NCI-H748 (cell line): ENCODE measurements at regions not wholly inside any gene's neighbourhood (a gene's known extent, or its start where the extent isn't known, plus 50 kb on each side); places are given as distances from the start of the nearest gene placed in this dataset.

Experiments
- DNase-seq: peaks from one replicate; lab custom pipeline; 2025; ENCODE audit not compliant: unreplicated experiment; lab: John Stamatoyannopoulos, UW

DNA sequence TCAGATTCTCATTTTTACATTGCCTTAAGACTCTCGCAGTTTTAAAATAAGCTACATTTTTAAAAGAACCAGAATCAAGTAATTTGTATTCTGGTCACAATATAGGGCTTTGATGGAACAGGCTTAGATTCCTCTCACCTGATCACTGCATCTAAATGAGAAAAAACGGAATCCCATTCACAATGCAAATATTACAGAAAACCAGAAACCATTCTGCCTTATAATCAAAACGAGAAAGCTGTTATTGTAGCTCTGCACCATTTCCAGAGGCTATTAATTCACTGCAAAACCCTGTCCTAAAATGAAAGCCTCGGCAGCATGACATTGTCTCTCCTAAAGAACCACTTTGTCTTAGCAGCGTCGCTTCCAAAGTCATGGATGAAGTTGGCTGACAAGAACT is 116.1 kb upstream of the ZNF366 start:
- DNase-seq, result no peak

- DNase-seq, result no peak
These were observed 115.1 kb upstream of the ZNF366 start for GRCh38 chr5:72622170-72622760.

- no peak for DNase-seq
These were observed 114.4 kb upstream of the ZNF366 start for GRCh38 chr5:72621576-72621975.

DNA sequence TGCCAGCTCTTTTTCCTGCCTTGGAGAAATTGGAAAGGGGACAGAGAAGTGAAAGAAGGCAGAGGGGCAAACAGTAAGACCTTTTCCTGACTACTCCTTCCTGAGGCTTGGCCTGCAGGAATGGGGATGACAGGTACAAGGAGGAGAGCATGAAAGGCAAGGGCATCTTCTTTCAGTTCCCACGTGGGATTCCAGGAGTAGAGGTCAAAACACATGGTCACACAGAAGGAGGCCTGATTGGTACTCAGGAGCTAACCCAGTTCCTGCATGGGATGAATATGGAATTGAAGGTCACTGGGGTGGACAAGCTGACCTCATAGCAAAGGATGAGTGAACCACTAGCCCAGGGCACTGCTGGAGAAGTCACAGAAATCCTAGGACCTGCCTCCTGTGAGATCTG is 112.5 kb upstream of the ZNF366 start:
- DNase-seq, result no peak

DNA sequence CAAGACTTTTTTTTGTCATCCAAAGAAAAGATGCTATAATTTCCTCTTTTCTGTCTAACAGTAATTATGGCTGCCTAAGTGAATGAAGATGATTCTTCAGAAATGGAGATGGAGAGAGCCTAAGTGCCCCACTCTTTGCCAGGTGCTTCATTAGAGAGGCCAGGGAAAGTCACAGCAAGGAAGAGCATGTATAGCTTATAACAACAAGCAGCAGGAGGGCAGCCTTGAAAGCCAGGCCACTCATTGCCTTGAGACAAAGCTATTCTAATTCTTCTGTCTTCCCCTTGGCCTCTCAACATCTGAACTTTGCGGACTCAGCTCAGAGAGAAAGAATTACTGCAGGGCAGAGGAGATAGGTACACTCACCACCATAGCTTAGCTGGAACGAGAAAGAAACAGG is 112.0 kb upstream of the ZNF366 start:
- DNase-seq, result no peak

- DNase-seq, result no peak
These were observed 111.5 kb upstream of the ZNF366 start for GRCh38 chr5:72618708-72619107.

GRCh38 chr5:72615061-72615460 is 107.9 kb upstream of the ZNF366 start:
- no peak for DNase-seq

GRCh38 chr5:72613515-72613914 is 106.3 kb upstream of the ZNF366 start:
- DNase-seq, result peak; percentile 57

GRCh38 chr5:72612810-72613209 is 105.6 kb upstream of the ZNF366 start:
- DNase-seq, result no peak

GRCh38 chr5:72611118-72611730 is 104.0 kb upstream of the ZNF366 start:
- peak; percentile 79 for DNase-seq

DNA sequence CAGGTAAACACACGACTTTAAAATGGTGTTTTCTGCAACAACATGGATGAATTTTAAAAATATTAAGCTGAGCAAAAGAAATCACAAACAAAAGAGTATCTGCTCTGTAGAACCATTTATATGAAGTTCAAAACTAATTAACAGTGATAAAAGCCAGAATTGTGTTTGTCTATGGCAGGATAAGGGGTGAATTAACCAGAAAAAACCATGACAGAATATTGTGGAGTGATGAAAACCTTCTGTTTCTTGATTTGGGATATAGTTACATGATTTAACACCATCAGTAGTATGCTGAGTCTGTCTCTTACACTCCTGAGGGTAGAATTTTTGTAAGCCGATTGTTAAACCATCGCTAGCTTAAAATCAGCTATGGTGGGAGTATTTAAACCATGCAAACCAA is 101.7 kb upstream of the ZNF366 start:
- no peak for DNase-seq

DNA sequence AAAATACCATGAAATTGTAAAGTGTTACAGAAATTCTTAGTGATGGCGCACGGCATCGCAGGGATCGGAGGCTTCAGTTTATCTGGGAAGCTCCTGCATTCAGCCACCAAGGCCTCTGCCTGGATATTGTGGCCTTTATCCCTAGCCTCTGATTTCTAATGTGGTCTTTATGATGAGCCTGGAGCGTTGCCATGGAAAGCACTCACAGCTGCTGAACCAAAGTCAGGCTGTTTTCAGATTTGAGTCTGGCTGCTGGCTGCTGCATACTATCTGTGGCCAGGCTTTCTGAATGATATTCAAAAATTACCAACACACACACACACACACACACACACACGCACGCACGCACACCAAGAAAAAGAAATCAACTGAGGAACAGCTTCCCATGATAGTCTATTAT is 101.1 kb upstream of the ZNF366 start:
- DNase-seq, result peak; percentile 37

GRCh38 chr5:72607381-72607780 is 100.2 kb upstream of the ZNF366 start:
- DNase-seq, result no peak

DNA sequence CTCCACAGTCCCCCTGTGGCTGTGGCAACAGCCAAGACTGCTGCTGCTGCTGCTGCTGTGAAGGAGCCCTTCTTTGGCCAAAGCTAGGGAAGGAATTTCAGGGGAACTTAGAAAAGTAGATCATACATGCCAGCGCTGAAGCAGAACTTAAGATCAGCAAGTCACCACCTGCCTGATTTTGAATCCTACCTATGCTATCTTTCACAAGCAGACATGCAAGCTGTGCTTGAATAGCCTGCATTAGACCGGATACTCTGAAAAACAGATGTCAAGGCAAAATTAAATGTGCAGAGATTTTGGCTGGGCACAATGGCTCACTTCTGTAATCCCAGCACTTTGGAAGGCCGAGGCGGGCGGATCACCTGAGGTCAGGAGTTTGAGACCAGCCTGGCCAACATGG is 99.3 kb upstream of the ZNF366 start:
- DNase-seq, result no peak

DNA sequence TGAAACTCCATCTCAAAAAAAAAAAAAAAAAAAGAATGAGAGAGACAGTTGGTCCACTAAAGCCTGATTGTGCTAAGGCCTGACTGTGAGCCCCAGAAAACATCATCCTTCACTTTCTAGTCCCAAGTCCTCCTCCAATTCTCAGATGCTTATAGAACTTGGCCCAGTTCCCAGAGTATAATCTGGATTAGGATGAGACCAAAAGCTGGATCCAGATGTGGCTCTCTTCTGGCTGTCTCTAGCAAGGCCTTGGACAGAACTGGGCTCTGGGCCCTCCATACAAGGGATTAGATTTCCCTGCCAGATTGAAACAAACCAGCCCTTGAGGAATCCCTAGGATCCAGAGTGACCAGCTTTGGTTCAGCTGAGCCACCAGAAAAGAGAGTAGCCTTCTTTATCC is 98.4 kb upstream of the ZNF366 start:
- DNase-seq, result no peak

GRCh38 chr5:72604798-72605154 is 97.6 kb upstream of the ZNF366 start:
- no peak for DNase-seq

DNA sequence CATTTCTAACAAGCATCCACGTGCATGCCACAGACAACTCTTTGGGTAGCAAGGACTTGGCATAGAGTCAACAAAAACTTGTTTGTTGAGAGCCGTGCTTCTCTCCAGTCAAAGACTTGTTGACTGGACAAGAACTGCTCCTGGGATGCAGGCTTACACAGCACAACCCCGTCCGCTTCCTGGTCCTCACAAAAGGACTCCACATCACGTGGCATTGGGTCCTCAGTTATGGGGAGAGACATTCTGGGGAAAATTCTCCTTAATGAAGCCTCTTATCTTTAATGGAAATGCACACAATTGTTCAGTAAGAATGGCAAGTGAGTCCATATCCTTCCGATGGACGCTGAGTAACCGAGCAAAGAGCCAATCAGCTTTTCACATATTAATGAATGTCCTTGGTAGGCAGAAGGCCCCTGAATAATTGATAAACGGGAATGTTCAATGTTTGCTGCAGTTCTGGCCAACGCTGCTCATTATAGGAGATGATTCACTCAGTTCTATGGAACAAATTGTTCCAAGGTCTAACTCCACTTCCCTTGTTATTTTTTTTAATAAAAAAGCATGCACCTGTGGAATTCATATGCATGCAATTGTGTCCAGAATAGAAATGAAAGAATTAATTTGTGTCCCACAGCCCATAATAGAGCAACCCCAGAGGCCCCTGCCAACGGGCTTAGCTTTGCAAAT is 97.0 kb upstream of the ZNF366 start:
- DNase-seq, result no peak

DNA sequence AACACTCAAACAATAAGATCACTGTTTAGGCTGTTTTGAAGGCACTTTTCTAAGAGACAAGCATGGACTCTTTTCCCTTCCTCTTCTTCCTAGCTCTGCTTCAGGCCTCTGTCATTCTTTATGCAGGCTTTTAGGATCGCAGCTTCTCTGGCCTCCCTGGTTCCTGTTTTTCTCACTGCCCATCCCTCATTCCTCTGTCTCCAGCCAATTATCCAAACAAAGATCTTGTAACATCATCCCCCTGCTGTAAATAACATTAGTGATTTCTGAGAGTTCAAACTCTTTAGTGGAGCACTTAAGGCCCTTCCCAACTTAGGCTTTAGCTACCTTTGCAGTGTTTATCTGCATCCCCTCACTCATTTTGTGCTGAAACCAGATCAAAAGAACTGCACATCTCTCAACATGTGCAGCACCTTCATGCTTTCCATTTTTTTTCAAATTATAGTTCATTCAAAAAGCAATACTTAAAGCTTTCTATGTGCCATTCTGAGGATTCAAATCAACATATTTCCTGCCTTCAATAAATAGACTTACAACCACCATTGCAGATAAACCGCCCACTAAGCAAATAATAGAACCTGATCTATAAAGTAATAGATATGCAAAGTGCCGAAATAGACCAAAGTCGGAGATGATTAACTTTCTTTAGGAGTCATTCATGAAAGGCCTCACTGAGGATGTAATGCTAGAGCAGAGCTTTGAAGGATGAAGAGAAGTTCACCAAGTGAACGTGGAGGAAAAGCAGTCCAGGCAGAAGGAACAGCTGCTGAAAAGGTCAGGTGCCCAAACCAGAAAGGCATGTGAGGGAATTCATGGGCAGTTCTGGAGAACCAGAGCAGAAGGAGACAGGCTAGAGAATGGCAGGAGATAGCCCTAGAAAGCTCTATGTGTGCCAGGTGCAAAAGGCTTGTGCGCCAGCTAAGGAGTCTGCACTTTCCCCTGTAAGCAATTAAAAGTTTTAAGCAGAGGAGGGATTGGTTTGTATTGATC is 95.8 kb upstream of the ZNF366 start:
- DNase-seq, result no peak

DNA sequence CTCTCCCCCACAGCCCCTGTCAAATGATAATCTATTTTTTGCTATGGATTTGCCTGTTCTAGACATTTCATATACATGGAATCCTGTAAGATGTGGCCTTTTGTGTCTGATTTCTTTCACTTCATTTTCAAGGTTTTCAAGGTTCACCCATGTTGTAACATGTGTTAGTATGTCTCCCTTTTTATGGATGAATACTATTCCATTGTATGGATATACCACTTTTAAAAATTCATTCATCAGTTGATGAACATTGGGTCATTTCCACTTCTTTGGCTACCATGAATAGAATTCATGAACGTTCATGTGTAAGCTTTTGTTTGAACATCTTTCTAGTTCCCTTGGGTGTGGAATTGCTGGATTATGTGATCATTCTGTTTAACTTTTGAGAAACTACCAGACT is 94.7 kb upstream of the ZNF366 start:
- no peak for DNase-seq

GRCh38 chr5:72600391-72600981 is 93.3 kb upstream of the ZNF366 start:
- DNase-seq, result no peak
